ENCODE measurements at regions not wholly inside any gene's neighbourhood (a gene's known extent, or its start where the extent isn't known, plus 50 kb on each side); places are given as distances from the start of the nearest gene placed in this dataset.

DNA sequence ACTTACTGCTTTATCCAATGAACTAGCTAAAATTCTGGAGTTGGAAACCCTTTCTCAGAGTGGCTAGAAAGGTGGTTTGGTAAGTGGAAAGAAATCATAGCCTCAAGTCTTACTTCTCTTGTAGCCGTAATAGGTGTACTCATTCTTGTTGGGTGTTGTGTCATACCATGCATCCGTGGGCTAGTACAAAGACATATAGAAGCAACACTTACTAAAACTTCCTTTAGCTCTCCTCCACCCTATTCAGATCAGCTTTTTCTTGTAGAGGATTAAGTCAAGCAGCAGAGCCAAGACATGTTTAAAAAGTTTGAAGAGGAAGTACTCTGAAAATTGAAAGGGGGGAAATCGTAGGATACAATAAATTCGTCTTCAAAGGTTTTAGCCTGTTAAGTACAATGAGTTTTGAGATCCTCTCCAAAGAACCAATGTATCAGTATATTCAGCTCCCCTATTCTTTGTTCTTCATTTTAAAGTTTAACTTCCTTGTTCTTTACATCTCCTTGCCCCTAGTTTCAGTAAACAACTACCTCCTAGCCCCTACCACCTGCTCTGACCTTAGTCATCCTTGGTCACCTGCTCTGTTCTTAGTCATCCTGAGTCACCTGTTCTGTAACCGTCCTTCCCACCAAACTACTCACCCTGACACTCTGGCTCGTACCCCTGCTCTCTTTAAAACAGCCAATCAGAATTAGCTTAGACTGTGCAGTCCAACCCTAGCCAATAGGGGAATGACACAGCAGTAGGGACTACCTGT is 62.1 kb upstream of the DEUP1 start:
- TF ChIP-seq EP300 (IDR thresholded peaks at IDR 0.05; ENCODE audit: borderline replicate concordance) = no peak
- TF ChIP-seq CEBPB (IDR thresholded peaks at IDR 0.05) = no peak
- TF ChIP-seq, protein P1, sequence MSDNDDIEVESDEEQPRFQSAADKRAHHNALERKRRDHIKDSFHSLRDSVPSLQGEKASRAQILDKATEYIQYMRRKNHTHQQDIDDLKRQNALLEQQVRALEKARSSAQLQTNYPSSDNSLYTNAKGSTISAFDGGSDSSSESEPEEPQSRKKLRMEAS (IDR thresholded peaks at IDR 0.05) = no peak
- TF ChIP-seq, protein P2, sequence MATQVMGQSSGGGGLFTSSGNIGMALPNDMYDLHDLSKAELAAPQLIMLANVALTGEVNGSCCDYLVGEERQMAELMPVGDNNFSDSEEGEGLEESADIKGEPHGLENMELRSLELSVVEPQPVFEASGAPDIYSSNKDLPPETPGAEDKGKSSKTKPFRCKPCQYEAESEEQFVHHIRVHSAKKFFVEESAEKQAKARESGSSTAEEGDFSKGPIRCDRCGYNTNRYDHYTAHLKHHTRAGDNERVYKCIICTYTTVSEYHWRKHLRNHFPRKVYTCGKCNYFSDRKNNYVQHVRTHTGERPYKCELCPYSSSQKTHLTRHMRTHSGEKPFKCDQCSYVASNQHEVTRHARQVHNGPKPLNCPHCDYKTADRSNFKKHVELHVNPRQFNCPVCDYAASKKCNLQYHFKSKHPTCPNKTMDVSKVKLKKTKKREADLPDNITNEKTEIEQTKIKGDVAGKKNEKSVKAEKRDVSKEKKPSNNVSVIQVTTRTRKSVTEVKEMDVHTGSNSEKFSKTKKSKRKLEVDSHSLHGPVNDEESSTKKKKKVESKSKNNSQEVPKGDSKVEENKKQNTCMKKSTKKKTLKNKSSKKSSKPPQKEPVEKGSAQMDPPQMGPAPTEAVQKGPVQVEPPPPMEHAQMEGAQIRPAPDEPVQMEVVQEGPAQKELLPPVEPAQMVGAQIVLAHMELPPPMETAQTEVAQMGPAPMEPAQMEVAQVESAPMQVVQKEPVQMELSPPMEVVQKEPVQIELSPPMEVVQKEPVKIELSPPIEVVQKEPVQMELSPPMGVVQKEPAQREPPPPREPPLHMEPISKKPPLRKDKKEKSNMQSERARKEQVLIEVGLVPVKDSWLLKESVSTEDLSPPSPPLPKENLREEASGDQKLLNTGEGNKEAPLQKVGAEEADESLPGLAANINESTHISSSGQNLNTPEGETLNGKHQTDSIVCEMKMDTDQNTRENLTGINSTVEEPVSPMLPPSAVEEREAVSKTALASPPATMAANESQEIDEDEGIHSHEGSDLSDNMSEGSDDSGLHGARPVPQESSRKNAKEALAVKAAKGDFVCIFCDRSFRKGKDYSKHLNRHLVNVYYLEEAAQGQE (IDR thresholded peaks at IDR 0.05; ENCODE audit: low read depth) = no peak
- no peak for TF ChIP-seq TAF1 (IDR thresholded peaks at IDR 0.05; ENCODE audit: low read depth)
- TF ChIP-seq FOXM1 (IDR thresholded peaks at IDR 0.05; ENCODE audit: borderline replicate concordance, low read depth) = no peak
- no peak for TF ChIP-seq CREB1 (IDR thresholded peaks at IDR 0.05; ENCODE audit: low read depth)
- TF ChIP-seq, protein P3, sequence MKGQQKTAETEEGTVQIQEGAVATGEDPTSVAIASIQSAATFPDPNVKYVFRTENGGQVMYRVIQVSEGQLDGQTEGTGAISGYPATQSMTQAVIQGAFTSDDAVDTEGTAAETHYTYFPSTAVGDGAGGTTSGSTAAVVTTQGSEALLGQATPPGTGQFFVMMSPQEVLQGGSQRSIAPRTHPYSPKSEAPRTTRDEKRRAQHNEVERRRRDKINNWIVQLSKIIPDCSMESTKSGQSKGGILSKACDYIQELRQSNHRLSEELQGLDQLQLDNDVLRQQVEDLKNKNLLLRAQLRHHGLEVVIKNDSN (IDR thresholded peaks at IDR 0.05) = no peak
- TF ChIP-seq TEAD4 (IDR thresholded peaks at IDR 0.05) = no peak
- no peak for TF ChIP-seq YY1 (IDR thresholded peaks at IDR 0.05; ENCODE audit: low read depth)
